ENCODE measurements at regions not wholly inside any gene's neighbourhood (a gene's known extent, or its start where the extent isn't known, plus 50 kb on each side); places are given as distances from the start of the nearest gene placed in this dataset.
A peak's percentile ranks its signal among the peaks of the same experiment; 100 is the strongest.

DNA sequence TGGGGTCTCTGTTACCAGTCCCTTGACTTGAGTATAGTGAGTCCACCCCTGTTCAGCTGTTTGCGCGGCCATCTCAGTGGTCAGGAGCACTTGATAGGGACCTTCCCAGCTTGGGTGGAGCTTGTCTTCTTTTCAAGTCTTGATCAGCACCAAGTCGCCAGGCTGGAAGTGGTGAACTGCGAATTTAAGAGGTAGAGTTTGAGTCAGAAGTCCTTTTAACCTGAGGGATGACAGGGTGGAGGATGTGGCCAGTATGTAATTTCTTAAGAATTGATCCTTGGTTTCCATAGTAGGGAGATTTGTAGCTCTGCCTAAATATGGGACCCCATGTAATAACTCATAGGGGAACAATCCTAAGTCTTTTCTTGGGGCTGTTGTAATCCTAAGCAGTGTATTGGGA, 86.3 kb upstream of the XCR1 start:
- no peak for DNase-seq (ENCODE audit: low read depth in 2 of 2)

- DNase-seq (ENCODE audit: low read depth in 2 of 2), result no peak
These were observed 85.7 kb upstream of the XCR1 start for GRCh38 chr3:46112984-46113383.

DNA sequence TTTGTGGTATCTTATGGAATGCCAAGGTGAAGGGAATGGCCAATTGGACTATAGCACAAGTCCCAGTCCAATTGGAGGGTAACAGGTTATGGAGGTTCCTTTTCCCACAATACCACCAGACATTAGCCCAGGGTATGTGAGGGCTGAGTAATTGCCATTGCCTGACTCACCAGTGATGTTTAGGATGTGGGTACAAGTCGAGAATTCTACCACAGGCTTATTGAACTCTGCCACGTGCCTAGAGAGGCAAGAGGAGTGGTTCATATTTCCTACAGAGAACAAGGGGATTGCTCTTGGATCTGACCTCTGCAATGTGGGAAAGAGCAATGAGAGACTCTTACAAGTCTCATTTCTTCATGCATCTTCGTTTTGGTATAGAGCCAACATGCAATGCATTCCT, 85.0 kb upstream of the XCR1 start:
- DNase-seq (ENCODE audit: low read depth in 2 of 2), result no peak

GRCh38 chr3:46110701-46111493, 83.6 kb upstream of the XCR1 start:
- DNase-seq (ENCODE audit: low read depth in 2 of 2), result no peak

DNA sequence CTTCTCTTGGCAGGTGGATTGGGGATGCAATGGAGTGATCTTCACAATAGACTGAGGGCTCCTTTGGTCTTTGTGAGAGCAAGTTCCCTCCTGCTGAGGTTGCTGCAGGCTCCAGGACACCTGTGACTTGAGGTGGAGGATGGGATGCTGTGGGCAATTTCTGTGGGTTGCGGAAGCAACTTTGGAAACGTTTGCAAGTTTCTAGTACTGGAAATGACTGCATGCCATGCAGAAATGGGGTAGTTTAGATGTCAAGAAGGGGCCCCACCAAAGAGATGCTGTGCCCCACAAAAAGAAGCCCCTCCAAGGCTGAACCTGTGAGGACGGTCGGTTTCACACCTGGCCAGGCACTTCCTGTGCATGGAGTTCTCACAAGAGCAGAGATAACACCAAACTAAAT, 80.4 kb upstream of the XCR1 start:
- DNase-seq (ENCODE audit: low read depth in 2 of 2), result no peak

GRCh38 chr3:46105306-46105919, 78.1 kb upstream of the XCR1 start:
- no peak for DNase-seq (ENCODE audit: low read depth in 2 of 2)

DNA sequence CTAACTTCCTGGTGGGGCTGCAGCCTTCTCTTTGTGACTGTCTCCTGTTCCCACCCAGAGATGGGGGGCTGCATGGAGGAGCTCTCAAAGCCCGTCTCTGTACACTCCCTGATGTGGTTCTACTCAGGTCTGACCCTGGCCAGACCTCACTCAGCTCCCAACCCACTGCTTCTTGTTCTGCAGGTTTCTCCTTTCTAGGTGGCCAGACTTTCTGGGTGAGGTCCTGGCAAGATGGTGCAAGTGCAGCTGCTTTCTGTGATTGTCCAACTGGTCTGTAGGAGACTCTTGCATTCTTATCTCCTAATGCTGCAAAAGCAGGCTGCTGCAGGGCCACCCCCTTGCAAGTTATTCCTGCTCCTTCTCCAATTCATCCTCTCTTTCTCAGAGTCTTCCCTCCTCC, 77.4 kb upstream of the XCR1 start:
- no peak for DNase-seq (ENCODE audit: low read depth in 2 of 2)

DNA sequence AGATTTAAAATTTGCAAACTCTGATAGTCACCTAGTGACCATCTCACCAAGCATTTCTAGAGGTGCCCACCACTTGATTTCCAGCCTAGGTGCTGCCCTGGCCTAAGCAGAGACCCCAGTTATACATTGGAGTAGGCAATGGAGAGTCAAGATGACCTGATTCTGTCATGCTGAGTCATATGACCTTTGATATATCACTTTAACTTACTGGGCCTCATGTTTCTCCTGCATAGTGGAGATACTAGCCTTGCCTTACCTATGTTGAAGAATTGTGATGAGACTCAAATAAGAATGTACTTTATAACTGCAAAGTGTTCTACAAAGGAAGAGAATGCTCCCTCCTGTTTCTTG, 75.5 kb upstream of the XCR1 start:
- no peak for DNase-seq (ENCODE audit: low read depth in 2 of 2)

GRCh38 chr3:46102059-46102779, 74.9 kb upstream of the XCR1 start:
- no peak for DNase-seq (ENCODE audit: low read depth in 2 of 2)

- no peak for DNase-seq (ENCODE audit: low read depth in 2 of 2)
These were observed 73.5 kb upstream of the XCR1 start for GRCh38 chr3:46100812-46101211.

DNA sequence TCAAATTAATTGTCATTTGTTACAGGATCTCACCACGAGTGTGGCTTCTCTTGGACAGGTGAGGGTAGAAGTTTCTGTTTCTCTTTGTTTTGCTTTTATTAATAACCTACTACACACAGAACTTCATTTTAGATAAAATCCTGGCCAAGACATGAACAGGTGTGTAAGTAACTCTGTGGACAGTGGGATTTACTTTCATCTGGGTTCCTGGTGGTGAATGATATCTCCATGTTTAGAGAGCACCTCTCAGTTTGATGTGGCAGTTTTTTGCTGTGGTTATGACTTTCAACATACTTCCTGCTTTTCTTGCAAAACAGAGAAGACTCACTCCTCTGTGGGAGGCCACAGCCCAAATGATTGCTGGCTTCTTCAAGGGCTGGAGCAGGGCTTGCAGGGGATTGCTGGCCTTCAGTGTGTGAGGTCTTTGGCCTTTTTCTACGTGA, 71.1 kb upstream of the XCR1 start:
- DNase-seq (ENCODE audit: low read depth in 2 of 2), result peak in 1 of 2 donors; percentile 22

GRCh38 chr3:46097691-46098241, 70.5 kb upstream of the XCR1 start:
- no peak for DNase-seq (ENCODE audit: low read depth in 2 of 2)

- DNase-seq (ENCODE audit: low read depth in 2 of 2), result no peak
These were observed 69.5 kb upstream of the XCR1 start for GRCh38 chr3:46096781-46097180.

DNA sequence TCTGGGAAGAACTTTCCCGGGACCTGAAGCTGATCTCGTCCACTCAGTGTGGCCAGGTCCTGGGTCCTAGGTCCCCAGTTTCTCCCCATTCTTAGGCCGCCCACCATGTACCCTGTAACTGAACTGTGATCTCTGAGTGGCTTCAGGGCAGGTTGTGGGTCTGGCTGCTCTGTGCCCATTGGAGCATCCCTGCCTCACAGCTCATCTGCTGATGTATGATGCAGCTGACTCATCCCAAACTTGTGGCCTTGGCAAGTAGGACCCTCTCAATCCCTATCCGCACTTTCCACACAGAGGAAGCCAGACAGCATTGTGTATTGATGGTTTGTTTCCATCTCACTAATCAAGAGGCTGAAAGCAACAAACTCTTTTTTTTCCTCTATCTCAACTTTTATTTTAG, 69.1 kb upstream of the XCR1 start:
- DNase-seq (ENCODE audit: low read depth in 2 of 2), result no peak

GRCh38 chr3:46095307-46095706, 68.0 kb upstream of the XCR1 start:
- DNase-seq (ENCODE audit: low read depth in 2 of 2), result no peak

DNA sequence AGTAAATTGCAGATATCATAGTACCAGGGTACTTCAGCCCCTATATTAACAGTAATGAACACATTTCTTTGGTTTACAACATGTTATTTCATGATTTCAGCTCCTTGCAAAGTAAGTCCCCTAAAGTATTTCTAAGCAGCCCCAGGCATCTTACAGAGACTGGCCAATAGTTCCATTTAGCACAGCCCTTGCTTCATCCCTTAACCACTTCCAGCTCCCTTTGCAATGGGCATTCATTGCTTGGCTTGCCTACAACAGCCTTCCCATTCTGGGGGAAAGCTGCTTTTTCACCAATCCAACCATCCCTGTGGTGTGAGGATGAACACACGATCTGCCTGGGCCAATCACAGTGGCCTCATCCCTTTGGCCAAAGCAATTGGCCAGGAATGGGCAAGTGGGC, 67.2 kb upstream of the XCR1 start:
- DNase-seq (ENCODE audit: low read depth in 2 of 2), result no peak

DNA sequence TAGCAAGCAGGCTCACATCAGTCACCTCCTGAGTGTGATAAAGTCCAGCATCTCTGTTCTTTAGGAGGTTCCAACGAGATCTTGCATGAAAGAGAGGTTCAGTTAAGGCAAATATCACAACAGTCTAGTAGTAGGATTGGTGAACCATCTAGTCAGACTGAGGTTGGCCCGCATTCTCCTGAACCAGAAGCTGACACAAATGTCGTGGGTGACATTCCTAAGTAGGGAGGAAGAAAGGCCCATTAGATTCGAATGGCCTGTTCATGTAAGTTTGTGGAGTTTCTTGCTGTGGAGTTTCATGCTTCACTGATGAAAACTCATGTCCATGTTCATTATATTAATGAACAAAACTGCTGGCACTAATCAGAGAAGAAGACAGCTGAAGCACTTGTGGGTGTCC, 66.7 kb upstream of the XCR1 start:
- DNase-seq (ENCODE audit: low read depth in 2 of 2), result no peak

GRCh38 chr3:46093327-46093942, 66.2 kb upstream of the XCR1 start:
- DNase-seq (ENCODE audit: low read depth in 2 of 2), result no peak

DNA sequence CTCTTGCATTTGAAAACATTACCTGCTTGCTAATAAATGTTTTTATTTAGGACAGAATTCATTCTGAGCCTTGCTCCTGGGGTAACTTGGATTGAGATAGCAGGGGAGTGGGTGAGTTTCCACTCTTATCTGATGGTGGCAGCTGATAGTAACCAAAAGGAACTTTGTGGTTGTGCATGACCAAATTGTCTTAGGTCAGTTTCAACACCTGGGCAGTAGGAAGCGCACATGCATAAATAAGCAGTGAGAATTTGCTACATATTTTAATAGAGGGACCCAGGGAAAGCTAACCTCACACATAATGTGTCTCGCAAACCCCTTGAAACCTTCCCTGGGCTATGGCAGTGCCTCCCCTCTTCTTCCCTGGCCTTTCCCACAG, 65.4 kb upstream of the XCR1 start:
- DNase-seq (ENCODE audit: low read depth in 2 of 2), result no peak

GRCh38 chr3:46091741-46092701, 64.7 kb upstream of the XCR1 start:
- DNase-seq (ENCODE audit: low read depth in 2 of 2), result no peak

GRCh38 chr3:46091046-46091445, 63.8 kb upstream of the XCR1 start:
- DNase-seq (ENCODE audit: low read depth in 2 of 2), result no peak
